Stimulated activated CD8-positive, alpha-beta memory T cell treated with anti-CD3 and anti-CD28 coated beads, Interleukin-7, amount 100 ng/mL, for 24 hours (primary cell): ENCODE measurements at regions not wholly inside any gene's neighbourhood (a gene's known extent, or its start where the extent isn't known, plus 50 kb on each side); places are given as distances from the start of the nearest gene placed in this dataset.

ENCODE experiments used
- DNase-seq: peaks from one replicate; pipeline ENCODE4 v3.0.0-alpha.2; 2020; ENCODE audit warnings: low read depth

DNA sequence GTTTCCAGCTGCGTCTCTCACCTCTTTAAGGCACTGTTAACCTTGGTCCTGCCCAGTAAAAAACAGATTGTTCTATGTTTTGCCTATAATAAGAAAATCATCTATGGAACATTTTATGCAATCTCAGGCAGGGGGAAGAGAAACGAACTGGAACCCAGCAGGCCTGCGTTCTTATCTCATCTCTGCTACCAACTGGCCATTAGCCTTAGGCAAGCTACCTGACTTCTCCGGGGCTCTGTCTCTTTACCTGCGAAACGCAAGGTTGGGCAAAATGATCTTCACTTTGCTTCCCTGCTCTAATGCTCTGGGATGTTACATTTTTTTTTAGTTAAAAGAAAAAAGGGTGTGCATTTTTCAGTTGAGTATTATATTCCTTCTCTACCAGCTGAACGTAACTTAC, 70.5 kb upstream of the WIPF1 start:
- DNase-seq: no peak

DNA sequence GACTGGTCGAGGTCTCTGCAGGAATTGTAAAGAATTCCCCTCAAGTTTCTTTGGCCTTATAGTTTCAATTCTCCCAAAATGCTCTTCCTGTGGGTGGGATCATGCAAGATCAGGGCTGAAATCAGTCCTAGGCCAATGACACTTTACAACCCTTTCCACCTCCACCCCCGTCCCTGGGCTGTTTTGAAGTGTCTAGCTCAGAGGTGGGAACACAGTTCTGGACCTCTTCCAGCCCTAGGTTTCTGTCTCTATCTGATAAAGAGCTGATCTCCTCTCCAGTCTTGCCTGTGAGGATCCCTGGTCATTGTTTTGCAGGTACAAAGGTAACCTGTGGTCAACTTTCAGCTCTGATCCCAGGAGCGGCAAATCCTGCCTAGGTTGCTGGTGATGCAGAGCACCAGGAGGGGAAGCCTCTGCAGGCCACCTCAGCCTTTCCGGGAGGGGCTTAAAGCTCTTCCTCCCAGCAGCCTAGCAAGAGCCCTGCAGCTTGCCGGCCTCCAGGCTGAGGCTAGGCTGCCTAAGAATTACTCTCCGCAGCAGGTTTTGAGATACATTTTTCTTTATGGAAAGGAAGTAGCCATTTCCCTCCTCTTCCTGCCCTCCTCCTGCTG, 69.8 kb upstream of the WIPF1 start:
- no peak for DNase-seq

- DNase-seq: no peak
These were observed 69.2 kb upstream of the WIPF1 start for GRCh38 chr2:174666845-174667244.

GRCh38 chr2:174666312-174666711, 68.7 kb upstream of the WIPF1 start:
- no peak for DNase-seq

DNA sequence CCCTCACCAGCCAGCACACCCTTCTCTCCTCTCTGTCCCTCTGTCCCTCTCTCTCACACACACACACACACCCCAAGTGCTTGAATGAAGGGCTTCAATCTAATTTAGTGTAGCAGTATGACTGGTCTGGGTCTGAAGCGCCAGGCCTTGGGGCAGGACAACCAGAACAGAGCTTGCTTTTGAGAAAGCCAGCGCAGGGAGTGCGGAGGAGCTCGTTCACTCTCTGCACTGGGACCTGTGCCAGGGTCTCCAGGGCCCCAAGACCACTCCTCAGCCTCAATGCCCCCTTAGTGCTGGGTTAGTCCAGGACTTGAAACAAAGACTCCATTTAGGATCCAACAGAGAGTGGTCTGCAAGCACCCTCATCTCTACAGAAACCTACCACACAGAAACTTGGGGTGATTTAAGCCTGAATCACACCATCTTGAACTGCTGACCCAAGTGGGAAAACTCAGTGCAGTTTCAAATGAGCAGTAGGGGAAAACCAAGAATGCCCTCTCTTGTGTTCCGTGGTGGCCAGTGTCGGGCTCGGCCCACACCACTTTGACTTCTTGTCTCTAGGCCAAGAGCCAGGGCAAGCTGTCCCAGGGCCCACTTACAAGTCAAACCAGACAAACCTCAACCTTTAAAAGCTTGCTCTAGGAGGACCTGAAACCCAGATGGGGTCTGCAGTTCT, 66.6 kb upstream of the WIPF1 start:
- no peak for DNase-seq

DNA sequence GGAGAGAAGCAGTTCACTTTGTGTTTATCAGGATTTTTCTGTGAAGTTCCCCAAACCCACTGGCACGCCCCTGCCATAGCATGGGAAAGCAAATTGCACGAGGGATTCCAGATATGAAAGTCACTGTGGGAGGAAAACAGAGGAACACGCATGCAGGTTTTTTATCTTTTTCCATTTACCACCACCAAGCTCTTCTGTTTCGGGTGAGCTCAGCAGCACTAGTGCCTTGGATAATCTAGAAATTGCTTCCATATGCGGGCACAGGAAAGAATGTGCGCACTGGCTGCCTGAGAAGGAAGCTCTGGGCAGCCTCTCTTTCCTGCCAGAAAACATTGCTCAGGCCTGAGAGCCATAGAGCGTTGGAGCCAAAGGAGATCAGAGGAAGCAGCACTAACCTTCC, 65.9 kb upstream of the WIPF1 start:
- DNase-seq: no peak

- no peak for DNase-seq
These were observed 65.3 kb upstream of the WIPF1 start for GRCh38 chr2:174662859-174663258.

DNA sequence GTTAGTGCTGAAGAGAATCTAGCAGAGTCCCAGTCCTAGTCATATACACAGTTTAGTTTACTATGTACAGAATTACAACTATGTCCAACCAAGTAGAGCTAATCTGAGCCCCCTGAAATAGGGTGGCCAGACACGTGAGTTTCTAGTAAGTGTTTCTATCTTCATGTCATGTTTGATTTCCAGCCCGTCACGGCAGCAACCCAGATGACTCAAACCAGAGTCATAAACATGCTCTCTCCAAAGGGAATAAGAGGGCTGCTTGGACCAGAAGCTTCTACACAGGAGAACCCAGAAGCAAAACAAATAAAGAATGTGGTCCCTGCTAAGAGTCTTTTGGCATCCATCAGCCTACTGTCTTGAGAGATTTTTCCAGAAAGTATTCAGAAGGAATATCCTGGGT, 64.9 kb upstream of the WIPF1 start:
- no peak for DNase-seq

DNA sequence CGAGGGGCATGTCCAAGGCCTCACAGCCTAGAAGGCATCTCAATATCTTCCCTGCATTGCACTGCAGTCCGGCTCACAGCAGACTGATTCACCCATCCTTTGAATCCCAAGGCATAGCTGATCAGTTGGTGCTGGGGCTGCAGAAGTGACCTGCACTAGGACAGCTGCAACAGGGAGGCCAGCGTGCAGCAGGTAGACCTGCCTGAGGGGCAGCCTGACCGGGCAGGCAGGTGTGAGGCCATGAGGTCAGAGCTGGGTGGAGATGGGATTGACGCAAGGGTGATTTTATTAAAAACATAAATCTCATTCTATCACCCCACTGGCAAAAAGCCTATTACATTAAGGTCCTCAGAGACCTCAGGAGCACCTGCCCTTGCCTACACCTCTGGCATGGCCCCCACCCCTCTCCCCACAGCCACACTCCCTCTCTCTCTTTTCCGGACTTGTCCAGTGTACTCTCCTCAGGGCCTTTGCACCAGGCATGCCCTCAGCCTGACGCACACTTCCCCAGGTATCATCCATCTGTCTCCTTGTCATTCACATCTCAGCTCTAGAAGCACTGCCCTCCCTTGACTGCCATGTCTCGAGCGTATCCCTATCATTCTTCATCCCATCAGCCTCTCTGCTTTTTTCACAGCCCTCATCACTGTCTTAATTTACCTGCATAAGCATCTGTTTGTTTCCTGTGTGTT, 63.5 kb upstream of the WIPF1 start:
- no peak for DNase-seq

GRCh38 chr2:174659069-174659900, 61.7 kb upstream of the WIPF1 start:
- DNase-seq: no peak

DNA sequence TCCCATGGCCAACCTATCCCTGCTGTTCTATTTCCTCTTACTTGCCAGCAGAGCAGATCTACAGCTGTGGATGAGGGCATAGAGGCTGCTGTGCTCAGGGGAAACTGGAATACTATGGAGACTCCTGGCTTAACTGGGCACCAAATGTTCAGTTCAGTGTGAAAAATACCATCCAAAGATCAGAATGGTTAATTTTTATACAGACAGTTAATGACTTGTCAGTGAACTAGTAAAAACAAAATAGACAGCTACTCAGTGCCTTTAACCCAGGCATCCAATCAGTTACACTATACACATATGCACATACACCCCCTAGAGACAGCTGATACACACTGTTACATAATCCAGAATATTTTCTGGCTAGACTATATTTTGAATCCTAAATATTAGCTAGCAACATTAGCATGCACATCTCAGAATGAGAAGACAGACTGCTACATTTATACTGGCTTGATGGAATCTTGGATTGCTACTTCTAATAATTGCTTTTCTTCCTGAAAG, 59.1 kb upstream of the WIPF1 start:
- DNase-seq: no peak

- no peak for DNase-seq
These were observed 58.4 kb upstream of the WIPF1 start for GRCh38 chr2:174656035-174656434.

DNA sequence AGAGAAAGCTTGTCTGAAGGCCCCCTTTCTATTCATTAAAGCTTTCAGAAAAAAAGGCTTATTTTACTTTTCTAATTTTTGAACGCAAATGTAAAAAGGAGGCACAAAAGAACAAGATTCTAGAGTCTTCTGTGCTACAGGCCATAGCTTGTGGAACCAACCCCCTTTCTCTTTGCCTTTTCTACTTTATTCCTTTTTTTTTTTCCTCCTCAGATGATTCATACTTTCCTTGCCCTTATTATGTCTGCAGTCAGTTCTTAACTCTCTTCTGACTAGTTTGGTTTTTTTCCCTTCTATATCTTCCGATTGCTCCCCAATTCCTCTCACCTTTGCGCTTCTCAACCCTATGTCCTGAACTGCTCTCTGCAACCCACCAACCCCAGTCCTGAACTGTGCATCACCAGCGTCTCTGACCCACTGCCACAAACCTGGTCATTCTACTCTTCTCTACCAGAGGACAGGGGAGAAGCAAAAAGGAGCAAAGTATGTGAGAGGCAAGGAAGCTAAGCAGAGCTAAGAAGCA, 56.9 kb upstream of the WIPF1 start:
- DNase-seq: no peak

- no peak for DNase-seq
These were observed 51.3 kb upstream of the WIPF1 start for GRCh38 chr2:174648896-174649295.
